Activated CD4-positive, alpha-beta T cell treated with anti-CD3 and anti-CD28 coated beads, Interleukin-2, amount 10 ng/mL, durations not matched to agents 7 days and 5 days (primary cell): ENCODE measurements at regions not wholly inside any gene's neighbourhood (a gene's known extent, or its start where the extent isn't known, plus 50 kb on each side); places are given as distances from the start of the nearest gene placed in this dataset.
"Not testable (repeated sequence)": the region's sequence is repeated elsewhere in the genome, so short reads cannot be mapped to it uniquely, and the experiment has no call there.

Experiments
- CTCF ChIA-PET: fragments of 350-600 bp; sonication (Branson Sonifier 250); formaldehyde crosslinking; loops from one replicate; lab custom pipeline; 2021; ENCODE audit warnings: antibody characterized with exemption; lab: Charles Lee
- POLR2A ChIA-PET: fragments of 350-600 bp; sonication (Branson Sonifier 250); formaldehyde crosslinking; loops from one replicate; lab custom pipeline; 2021; ENCODE audit warnings: antibody characterized with exemption; lab: Charles Lee
- DNase-seq: peaks from one replicate; pipeline ENCODE4 v3.0.0-alpha.2; 2020
- H3K27ac Mint-ChIP-seq: one replicate; pipeline ENCODE4 v1.8.0; 2021; ENCODE audit warnings: mild to moderate bottlenecking, moderate library complexity, mixed read lengths
- H3K27me3 Mint-ChIP-seq: one replicate; pipeline ENCODE4 v1.8.0; 2021; ENCODE audit warnings: mixed read lengths
- H3K36me3 Mint-ChIP-seq: one replicate; pipeline ENCODE4 v1.8.0; 2021; ENCODE audit warnings: low read depth, mixed read lengths
- H3K4me1 Mint-ChIP-seq: one replicate; pipeline ENCODE4 v1.8.0; 2021; ENCODE audit warnings: mixed read lengths
- H3K4me3 Mint-ChIP-seq: one replicate; pipeline ENCODE4 v1.8.0; 2021; ENCODE audit warnings: mild to moderate bottlenecking, moderate library complexity, mixed read lengths
- H3K9me3 Mint-ChIP-seq: one replicate; pipeline ENCODE4 v1.8.0; 2021; ENCODE audit warnings: mixed read lengths

- Mint-ChIP-seq H3K36me3 (no peaks in the 10 kb centered on the region), H3K27ac (no peak overlapping the region), H3K4me1 (no peaks in the 10 kb centered on the region), H3K9me3 (peaks cover 3% of the 10 kb centered on the region), H3K27me3 (no peaks in the 10 kb centered on the region), H3K4me3 (no peak overlapping the region)
- ChIA-PET CTCF (interaction anchor here (0.6 kb wide), 2 partner anchors 10 to 385 kb away, joined by 3 read pairs; no protein-coding TSS in a partner anchor), POLR2A (no interaction called here)
- DNase-seq, result no peak
These were observed 444.5 kb downstream of the MFSD1 start for GRCh38 chr3:159246385-159246784.

- Mint-ChIP-seq H3K27me3 (no peaks in the 10 kb centered on the region), H3K4me3 (no peak overlapping the region), H3K9me3 (peaks cover 16% of the 10 kb centered on the region), H3K4me1 (no peaks in the 10 kb centered on the region), H3K36me3 (no peaks in the 10 kb centered on the region), H3K27ac (no peak overlapping the region)
- DNase-seq, result no peak
- POLR2A ChIA-PET, result no interaction called here
- CTCF ChIA-PET, result no interaction called here
These were observed 447.8 kb downstream of the MFSD1 start for GRCh38 chr3:159249472-159250174.

GRCh38 chr3:159250961-159251360 is 449.1 kb downstream of the MFSD1 start:
- no peaks in the 10 kb centered on the region for H3K4me1 Mint-ChIP-seq

GRCh38 chr3:159252274-159252673 is 450.4 kb downstream of the MFSD1 start:
- Mint-ChIP-seq H3K27me3 (no peaks in the 10 kb centered on the region), H3K27ac (no peak overlapping the region), H3K4me3 (no peak overlapping the region), H3K9me3 (peaks cover 16% of the 10 kb centered on the region), H3K36me3 (no peaks in the 10 kb centered on the region), H3K4me1 (no peaks in the 10 kb centered on the region)
- no peak for DNase-seq
- ChIA-PET CTCF (interaction anchor here (1.2 to 1.8 kb wide), 2 partner anchors 9 to 13 kb away, joined by 3 to 5 read pairs; no protein-coding TSS in a partner anchor), POLR2A (interaction anchor here (0.7 kb wide), 1 partner anchor 165 kb away, joined by 5 read pairs; no protein-coding TSS in a partner anchor)

More at GRCh38 chr3:159250961-159251360, 449.1 kb downstream of the MFSD1 start:
- no peak for DNase-seq
- H3K36me3 Mint-ChIP-seq, result no peaks in the 10 kb centered on the region
- no peak overlapping the region for H3K27ac Mint-ChIP-seq
- H3K4me3 Mint-ChIP-seq, result no peak overlapping the region
- POLR2A ChIA-PET, result no interaction called here
- CTCF ChIA-PET, result no interaction called here
- no peaks in the 10 kb centered on the region for H3K27me3 Mint-ChIP-seq
- H3K9me3 Mint-ChIP-seq, result peaks cover 16% of the 10 kb centered on the region

- Mint-ChIP-seq H3K9me3 (peaks cover 16% of the 10 kb centered on the region), H3K27ac (no peak overlapping the region), H3K4me3 (no peak overlapping the region), H3K4me1 (no peaks in the 10 kb centered on the region), H3K27me3 (no peaks in the 10 kb centered on the region), H3K36me3 (no peaks in the 10 kb centered on the region)
- POLR2A ChIA-PET, result no interaction called here
- DNase-seq, result no peak
- CTCF ChIA-PET, result interaction anchor here (1.2 to 1.8 kb wide), 2 partner anchors 9 to 13 kb away, joined by 3 to 5 read pairs; no protein-coding TSS in a partner anchor
These were observed 451.0 kb downstream of the MFSD1 start for GRCh38 chr3:159252772-159253384.

GRCh38 chr3:159253860-159254259 is 452.0 kb downstream of the MFSD1 start:
- no peaks in the 10 kb centered on the region for H3K36me3 Mint-ChIP-seq
- ChIA-PET CTCF (no interaction called here), POLR2A (no interaction called here)
- H3K27me3 Mint-ChIP-seq, result peaks cover 2% of the 10 kb centered on the region
- peaks cover 16% of the 10 kb centered on the region for H3K9me3 Mint-ChIP-seq
- H3K4me3 Mint-ChIP-seq, result no peak overlapping the region
- DNase-seq, result no peak
- H3K4me1 Mint-ChIP-seq, result no peaks in the 10 kb centered on the region
- H3K27ac Mint-ChIP-seq, result no peak overlapping the region

GRCh38 chr3:159257954-159258353 is 456.1 kb downstream of the MFSD1 start:
- no peaks in the 10 kb centered on the region for H3K36me3 Mint-ChIP-seq
- H3K4me3 Mint-ChIP-seq, result no peak overlapping the region
- ChIA-PET POLR2A (no interaction called here), CTCF (interaction anchor here (1.7 kb wide), 1 partner anchor 614 kb away, joined by 3 read pairs; no protein-coding TSS in a partner anchor)
- H3K4me1 Mint-ChIP-seq, result no peaks in the 10 kb centered on the region
- H3K27me3 Mint-ChIP-seq, result peaks cover 3% of the 10 kb centered on the region
- no peak overlapping the region for H3K27ac Mint-ChIP-seq
- DNase-seq, result no peak
- H3K9me3 Mint-ChIP-seq, result peaks cover 5% of the 10 kb centered on the region

- peaks cover 3% of the 10 kb centered on the region for H3K27me3 Mint-ChIP-seq
- H3K4me1 Mint-ChIP-seq, result no peaks in the 10 kb centered on the region
- ChIA-PET CTCF (interaction anchor here (1.0 kb wide), 1 partner anchor 418 kb away, joined by 3 read pairs; no protein-coding TSS in a partner anchor), POLR2A (no interaction called here)
- H3K27ac Mint-ChIP-seq, result no peak overlapping the region
- no peaks in the 10 kb centered on the region for H3K9me3 Mint-ChIP-seq
- no peak for DNase-seq
- H3K36me3 Mint-ChIP-seq, result no peaks in the 10 kb centered on the region
- no peak overlapping the region for H3K4me3 Mint-ChIP-seq
These were observed 457.1 kb downstream of the MFSD1 start for GRCh38 chr3:159258934-159259333.

- Mint-ChIP-seq H3K36me3 (no peaks in the 10 kb centered on the region), H3K4me3 (no peak overlapping the region), H3K27ac (no peak overlapping the region), H3K27me3 (peaks cover 3% of the 10 kb centered on the region), H3K4me1 (no peaks in the 10 kb centered on the region), H3K9me3 (no peaks in the 10 kb centered on the region)
- DNase-seq, result peak; percentile 55
- ChIA-PET POLR2A (no interaction called here), CTCF (interaction anchor here (1.0 kb wide), 1 partner anchor 420 kb away, joined by 3 read pairs; no protein-coding TSS in a partner anchor)
These were observed 458.3 kb downstream of the MFSD1 start for GRCh38 chr3:159260049-159260662.

- H3K4me1 Mint-ChIP-seq, DNase-seq, H3K9me3 Mint-ChIP-seq, H3K4me3 Mint-ChIP-seq, H3K27ac Mint-ChIP-seq, H3K36me3 Mint-ChIP-seq, POLR2A ChIA-PET, H3K27me3 Mint-ChIP-seq, CTCF ChIA-PET: not testable (repeated sequence)
These were observed 459.5 kb downstream of the MFSD1 start for GRCh38 chr3:159261333-159261732.

GRCh38 chr3:159263750-159264553 is 462.1 kb downstream of the MFSD1 start:
- DNase-seq, result peak; percentile 32
- Mint-ChIP-seq H3K27me3 (no peaks in the 10 kb centered on the region), H3K4me1 (no peaks in the 10 kb centered on the region), H3K9me3 (no peaks in the 10 kb centered on the region), H3K36me3 (no peaks in the 10 kb centered on the region), H3K27ac (no peak overlapping the region), H3K4me3 (no peak overlapping the region)
- ChIA-PET CTCF (interaction anchor here (2.6 kb wide), 1 partner anchor 11 kb away, joined by 5 read pairs; no protein-coding TSS in a partner anchor), POLR2A (no interaction called here)

- no peaks in the 10 kb centered on the region for H3K4me1 Mint-ChIP-seq
- POLR2A ChIA-PET, result no interaction called here
- H3K9me3 Mint-ChIP-seq, result no peaks in the 10 kb centered on the region
- H3K27me3 Mint-ChIP-seq, result no peaks in the 10 kb centered on the region
- no peak overlapping the region for H3K4me3 Mint-ChIP-seq
- DNase-seq, result no peak
- CTCF ChIA-PET, result interaction anchor here (2.6 kb wide), 1 partner anchor 13 kb away, joined by 5 read pairs; no protein-coding TSS in a partner anchor
- H3K36me3 Mint-ChIP-seq, result no peaks in the 10 kb centered on the region
- H3K27ac Mint-ChIP-seq, result no peak overlapping the region
These were observed 463.9 kb downstream of the MFSD1 start for GRCh38 chr3:159265705-159266104.
